NOMO-1 treated with dmso at 0.1 percent for 144 hours (cell line): ENCODE measurements at regions not wholly inside any gene's neighbourhood (a gene's known extent, or its start where the extent isn't known, plus 50 kb on each side); places are given as distances from the start of the nearest gene placed in this dataset.
"Not testable (repeated sequence)": the region's sequence is repeated elsewhere in the genome, so short reads cannot be mapped to it uniquely, and the experiment has no call there.

Experiments
- DNase-seq: peaks from one replicate; lab custom pipeline; 2025; ENCODE audit not compliant: unreplicated experiment; lab: John Stamatoyannopoulos, UW

DNA sequence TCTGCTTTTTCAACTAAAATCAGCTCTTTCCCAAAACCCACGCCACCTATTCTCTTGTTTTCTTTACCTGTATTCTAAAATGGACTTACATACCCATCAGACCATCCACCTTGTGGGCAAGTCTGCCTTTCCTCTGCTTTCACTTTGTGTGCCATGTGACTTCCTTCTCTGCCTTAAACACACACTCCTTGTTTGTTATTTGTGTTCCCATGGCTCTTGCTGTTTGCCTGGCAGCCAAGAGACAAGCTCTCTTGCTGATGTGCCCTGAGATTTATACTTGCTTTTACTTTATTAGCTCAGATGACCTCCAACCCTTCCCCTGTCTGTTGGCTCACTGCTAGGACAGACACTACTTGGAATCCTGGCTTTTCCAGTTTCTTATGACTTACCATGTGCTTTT lies 309.7 kb upstream of the LRRTM4 start:
- no peak for DNase-seq

DNA sequence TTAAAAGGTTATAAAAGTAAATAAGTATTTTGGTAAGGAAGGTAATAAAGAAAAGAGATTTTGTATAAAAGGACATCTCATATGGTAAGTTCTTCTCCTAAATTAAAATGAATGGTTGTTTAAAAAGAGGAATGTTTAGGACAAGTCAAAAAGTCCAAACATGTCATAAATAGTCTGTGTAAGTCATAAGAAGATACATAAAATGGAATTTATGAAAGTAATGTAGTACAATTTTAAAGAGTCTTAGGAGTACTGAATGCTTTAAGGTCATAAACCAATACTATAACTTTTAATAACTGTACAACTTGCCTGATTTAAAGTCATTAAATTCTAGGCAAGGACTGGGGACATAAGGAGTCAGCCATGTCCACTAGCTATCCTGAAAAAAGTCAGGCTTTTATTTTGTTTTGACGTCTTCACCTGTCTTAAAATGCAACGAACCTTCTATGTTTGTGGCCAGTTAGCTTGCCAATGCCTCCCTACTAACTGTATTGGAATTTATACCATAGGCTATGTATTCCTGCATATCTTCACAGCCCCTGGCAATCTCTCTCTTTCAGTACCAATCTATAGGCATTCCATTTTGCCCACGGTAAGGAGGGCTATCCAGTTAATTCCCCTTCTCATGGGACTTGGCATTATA lies 312.3 kb upstream of the LRRTM4 start:
- no peak for DNase-seq

DNA sequence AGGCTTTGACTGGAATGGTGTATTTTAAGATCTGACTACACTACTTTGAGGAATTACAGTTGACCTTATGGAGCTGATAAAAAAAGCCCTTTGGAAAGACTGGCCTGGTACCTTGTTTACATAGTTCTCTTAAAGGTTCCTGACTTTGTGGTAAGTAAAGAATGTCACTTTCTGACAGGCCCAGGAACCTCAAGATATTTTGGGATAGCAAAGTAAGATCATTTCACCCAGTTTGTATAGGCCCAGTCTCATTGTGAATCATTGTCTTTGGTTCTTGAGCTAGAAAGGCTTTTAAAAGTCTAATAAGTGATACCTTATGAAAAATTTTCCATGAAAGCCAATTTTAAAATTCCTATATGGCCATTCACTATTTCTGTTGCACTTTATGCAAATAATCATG lies 316.3 kb upstream of the LRRTM4 start:
- no peak for DNase-seq

DNA sequence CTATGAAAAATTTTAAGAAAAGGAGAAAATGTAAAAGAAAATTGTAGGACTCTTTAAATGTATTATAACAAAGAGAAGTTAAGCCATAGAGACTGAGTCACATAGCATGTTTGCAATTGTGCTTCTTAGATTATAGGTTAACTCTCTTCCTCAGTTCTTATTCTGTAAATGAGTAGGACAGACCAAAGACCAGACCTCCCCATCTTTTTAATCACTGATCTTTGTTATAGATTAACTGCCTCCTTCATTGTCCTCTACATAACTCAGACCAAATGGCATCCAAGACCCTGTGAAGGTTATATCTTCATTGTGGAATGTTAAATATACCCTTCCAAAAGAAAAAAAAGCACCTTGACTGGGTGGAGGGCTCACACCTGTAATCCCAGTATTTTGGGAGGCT lies 316.9 kb upstream of the LRRTM4 start:
- no peak for DNase-seq

DNA sequence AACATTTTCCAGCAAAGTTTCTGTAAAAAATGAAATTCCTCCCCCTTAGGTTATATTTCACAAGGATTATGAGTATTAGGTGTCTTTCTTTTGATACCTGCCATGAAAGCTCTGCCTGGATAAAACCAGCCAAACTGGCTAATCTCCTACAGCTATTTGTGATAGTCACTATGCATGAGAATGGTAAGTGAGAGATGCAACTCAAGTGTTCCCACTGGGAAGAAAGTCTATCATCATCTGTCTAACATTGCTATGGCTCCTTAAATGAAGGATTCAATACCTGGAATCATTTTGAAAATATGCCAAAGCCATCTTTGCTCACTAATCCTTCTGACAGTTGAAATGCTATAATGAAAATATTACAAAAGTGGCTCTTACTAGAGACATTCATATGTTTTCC lies 339.9 kb upstream of the LRRTM4 start:
- DNase-seq: no peak

DNA sequence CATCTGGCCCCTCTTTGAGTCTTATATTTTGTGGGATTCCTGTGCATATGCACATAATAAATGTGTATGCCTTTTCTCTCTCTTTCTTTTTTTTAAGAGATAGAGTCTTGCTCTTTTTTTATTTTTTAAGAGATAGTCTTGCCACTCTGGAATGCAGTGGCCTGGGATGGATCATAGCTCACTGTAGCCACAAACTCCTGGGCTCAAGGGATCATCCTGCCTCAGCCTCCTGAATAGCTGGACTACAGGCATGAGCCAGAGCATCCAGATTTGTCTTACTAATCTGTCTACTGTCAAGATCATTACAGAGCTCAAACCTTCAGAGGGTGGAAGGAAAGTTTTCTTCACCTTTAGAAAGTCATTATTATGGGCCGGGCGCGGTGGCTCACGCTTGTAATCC lies 342.2 kb upstream of the LRRTM4 start:
- no peak for DNase-seq

DNA sequence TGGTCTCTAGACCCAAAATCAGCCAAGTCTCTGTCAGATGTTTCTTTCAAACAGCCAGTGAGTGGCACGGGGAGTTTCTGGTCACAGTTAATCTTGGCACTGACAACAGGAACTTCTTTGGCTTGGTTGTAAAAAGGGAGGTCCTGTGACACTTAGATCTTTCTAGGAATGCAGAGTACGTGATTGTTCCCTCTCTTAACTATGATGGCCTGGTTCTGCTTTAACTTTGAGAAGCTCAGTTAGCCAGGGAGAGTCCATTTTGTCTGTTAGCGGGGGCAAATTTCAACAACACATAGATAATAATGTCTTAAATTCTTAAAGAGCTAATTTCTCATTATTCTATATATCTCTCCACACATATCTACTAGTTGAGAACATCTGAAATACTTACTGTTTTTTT lies 344.5 kb upstream of the LRRTM4 start:
- no peak for DNase-seq

DNA sequence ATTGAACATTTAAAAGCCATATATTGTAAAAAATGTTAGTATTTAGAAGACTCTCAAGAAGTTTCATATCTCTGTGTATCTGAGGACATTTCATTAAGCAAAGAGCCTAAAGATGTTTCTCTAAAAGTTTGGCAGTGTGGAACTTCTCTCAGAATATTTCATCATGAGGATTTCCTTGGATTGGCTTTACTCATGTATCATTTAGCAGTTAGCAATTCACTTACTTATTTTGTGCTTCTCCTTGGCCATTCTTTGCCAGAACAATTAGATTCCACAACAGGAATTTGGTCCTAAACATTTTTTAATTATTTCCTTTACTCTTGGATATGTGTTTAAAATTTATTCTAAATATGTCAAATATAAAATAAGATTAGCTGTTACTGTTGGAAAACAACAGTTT lies 345.0 kb upstream of the LRRTM4 start:
- no peak for DNase-seq

DNA sequence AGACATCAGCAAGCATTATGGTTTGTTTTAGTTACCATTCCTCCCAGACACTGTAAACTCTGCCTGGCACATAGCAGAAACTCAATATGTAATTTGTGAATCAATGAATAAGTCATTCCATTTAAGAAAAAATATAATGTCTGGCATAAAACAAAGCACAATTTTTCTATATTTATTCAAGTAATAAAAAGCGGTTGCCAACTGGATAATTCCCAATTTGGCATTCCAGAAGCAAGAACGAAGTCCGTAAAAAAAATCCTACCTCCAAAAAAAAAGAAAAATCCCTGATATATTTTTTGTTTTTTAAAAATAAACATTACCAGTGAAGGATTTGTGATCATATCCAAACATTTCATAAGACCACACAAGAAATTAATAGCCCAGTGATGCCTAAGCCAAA lies 351.3 kb upstream of the LRRTM4 start:
- no peak for DNase-seq

DNA sequence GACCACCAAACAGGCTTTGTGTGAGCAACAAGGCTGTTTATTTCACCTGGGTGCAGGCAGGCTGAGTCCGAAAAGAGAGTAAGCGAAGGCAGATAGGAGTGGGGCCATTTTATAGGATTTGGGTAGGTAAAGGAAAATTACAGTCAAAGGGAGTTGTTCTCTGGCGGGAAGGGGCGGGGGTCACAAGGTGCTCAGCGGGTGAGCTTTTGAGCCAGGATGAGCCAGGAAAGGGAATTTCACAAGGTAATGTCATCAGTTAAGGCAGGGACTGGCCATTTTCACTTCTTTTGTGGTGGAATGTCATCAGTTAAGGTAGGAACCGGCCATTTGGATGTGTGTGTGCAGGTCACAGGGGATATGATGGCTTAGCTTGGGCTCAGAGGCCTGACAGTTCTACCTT lies 378.0 kb upstream of the LRRTM4 start:
- not testable (repeated sequence) for DNase-seq

DNA sequence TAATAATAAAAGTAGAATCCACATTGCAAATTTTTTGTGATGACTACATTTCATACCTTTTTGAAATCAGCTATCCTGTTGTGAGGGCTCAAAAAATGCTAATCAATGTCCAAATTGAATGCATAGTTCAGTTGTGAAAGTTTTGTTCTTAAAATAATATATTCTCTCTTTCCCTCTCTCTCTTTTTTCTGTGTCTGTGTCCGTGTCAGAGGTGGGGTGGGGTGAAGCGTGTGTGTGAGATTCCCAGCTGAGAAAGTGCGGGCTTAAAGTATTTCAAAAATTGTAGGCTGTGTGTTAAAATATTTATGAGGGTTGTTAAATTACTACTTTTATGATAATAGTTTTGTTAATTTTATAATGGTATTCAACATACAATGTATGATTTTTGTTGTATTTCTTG lies 388.0 kb upstream of the LRRTM4 start:
- no peak for DNase-seq

DNA sequence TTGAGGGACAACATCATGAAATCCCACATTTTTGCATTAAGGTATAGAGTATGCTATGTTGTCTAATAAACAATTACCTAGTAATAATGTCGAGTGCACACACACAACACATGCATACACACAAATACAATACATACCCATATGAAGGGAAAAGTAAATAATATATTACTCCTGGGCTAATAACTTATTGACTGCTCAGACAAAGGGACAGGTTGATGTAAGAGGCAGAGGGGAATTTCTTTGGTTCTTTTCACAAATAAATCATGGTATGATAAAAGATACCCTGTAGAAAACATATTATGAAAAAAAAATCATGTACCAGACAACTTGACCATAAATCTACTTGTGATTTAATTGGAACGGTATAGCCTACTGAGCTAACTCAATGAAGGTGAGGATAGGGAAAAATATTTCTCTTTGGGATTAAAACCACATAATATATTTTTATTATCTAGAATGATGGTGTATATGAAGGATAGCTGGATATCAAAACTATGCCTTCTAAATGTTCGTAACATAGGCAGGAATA lies 398.7 kb upstream of the LRRTM4 start:
- no peak for DNase-seq

DNA sequence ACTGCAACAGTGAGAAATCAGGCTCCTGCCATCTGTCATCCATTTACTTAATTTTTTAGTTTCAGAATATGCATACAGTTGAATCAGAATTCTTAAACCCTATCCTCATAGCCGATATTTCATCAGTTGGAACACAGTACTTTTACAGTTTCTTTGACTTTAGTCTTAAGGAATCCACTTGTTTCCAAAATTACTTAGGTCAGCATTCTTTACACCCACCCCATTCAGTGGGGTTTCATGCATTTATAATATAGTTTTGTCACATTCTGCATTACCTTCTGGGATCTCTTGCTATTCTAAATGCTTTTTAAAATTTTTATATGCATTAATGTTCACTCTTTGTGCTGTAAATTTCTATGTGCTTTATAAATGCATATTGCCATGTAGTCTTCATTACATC lies 400.4 kb upstream of the LRRTM4 start:
- no peak for DNase-seq

DNA sequence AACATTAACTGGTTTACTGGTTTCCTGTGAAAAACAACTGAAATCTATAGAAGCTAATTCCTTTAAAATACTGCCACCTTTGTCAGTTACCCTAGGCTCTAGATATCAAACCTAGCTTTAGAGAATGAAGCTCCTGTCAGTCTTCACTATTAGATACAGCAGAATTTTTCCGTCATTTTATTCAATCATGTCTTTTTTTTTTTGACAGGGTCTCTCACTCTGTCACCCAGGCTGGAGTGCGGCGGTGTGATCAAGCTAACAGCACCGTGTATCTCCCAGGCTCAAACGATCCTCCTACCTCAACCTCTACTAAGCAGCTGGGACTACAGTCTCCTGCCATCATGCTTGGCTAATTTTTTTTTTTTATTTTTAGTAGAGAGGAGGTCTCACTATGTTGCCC lies 415.2 kb upstream of the LRRTM4 start:
- DNase-seq: no peak

DNA sequence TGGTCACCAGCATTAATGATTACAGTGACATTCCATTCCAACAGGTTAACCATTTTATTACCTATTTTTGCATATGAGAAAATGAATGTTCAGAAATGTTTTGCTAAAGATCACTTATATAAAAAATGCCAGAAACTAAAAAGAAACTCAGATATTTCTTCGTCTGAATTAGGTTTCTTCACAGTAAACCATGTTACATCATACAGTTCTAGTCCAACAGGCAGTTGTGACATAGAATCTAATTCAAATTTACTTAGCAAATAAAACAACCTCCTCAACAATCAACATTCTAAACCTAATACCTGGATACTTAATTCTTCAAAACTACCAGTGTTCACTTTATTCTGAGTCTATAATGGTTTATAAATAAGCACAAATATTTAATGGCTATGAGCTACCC lies 416.3 kb upstream of the LRRTM4 start:
- DNase-seq: no peak

DNA sequence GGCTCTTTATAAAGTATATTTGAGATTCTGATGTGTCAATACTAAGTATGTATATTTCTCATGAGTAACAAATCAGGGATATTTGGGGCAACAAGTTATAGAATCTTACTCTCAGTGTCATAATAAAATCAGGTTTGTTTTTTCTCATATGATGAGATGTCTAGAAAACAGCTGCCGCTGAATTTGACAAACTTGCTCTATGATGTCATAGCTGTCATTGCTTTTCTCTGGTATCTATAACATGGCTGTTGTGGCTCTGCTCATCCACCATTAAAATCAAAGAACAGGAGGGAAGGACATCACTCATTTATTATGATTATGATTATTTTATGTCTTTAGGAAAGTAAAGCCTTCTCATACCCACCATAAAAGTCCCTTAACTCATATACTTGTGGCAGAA lies 417.2 kb upstream of the LRRTM4 start:
- no peak for DNase-seq

DNA sequence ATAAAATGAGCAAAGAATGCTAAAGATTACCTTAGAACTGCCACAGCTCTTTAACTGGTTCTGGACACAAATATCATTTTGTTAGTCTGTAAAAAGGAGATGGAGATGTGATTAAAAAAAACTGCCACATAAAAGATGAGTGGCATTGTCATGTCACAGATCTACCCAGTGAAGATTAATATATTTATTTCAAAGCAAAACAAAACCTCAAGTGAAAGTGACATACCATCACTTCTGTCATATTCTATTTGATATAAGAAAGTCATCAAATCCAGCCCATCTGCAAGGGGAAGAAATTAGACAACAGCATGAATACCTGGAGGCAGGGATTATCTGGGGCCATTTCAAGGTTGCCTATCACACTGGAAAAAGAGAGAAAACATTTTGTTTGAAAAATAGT lies 417.6 kb upstream of the LRRTM4 start:
- no peak for DNase-seq

DNA sequence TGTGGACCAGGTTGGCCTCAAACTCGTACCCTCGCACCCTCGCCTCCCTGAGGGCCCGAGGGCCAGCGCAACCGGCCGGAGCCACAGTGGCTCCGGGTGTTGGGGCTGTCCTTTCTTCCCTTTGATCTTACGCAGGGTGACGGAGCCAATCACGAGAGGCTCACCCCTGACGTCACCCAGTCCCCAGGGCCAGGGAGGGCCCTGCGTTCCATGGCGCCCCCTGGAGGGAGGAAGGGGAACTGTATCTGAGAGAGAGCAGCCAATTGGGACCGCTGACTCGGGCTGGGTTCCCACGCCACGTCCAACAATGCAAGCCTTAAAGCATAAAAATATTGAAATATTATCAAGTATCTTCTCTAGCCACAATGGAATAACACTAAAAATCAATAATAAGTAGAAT lies 432.8 kb upstream of the LRRTM4 start:
- DNase-seq: no peak

DNA sequence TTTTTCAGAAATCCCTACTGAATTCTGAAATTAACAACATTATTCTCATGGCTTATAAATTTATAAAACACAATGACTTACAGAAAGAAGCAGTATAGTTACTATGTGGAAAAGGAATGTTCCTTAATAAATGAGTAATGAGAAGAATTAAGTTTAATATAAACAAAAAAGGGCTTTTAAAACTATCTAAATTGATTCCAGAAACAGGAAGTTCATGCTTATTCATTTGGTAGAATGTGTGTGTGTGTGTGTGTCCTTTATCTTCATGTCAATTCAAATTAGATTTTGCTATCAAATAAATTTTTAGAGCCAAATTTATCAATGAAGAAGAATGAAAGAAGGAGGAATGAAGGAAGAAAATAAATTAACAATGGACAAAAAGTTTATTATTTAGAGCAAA lies 440.8 kb upstream of the LRRTM4 start:
- DNase-seq: no peak

DNA sequence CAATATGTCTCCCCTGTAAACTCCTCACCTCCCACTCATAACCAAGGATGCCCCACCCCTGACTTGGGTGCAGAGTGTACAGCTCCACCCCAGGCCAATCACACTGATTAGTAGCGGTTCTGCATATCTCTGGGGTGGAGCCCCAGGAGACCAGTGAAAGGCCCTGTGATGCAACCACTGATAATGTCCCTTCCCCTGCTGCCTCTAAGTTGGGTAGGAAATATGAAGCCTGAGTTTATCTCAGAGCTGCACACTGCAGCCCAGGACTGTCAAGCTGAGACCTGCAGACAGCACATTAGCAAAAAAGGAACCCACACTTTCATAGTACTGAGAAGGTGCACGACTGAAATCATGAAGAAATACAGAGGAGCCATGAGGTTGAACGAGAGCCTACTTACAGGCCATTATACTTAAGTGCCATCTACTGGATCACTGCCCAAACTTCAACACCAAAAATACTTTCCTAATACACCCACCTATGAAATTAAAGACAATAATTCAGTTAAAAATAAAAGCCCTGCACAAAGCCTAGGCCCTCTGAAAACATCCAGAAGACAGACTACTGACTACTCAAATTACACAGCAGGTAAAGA lies 455.4 kb upstream of the LRRTM4 start:
- no peak for DNase-seq

DNA sequence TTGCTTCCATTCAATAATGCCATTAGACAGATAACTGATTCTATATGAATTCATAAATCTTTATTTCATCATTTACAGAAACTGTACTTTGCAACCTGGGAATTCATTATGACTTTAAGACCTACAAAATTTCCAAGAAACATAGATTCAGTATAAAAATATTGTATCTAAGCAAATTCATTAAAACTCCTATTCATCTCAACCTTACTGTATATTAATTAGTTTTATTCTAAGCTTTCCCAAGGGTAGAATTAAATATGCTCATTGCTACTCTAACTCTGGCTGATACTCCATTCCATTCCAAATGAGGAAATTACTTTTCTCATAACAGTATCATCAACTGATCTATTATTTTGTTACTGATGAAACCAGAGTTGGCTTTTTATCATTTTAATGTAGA lies 473.0 kb upstream of the LRRTM4 start:
- DNase-seq: no peak

DNA sequence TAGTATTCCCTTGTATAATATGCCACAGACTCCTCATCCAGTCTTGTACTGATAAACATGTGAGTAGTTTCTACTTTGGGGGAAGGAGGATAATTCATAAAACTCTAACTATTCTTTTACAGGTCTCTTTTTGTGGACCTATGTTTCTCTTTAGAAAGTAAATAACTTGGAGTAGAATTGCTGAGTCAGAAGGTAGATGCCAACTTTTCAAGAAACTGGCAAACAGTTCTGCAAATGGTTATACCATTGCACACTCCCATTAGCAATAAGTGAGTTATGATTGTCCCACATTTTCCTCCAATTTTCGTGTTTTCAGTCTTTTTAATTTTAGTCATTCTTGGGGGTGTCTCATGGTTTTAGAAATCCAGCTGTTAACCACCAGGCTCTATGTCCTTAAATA lies 477.2 kb upstream of the LRRTM4 start:
- no peak for DNase-seq

DNA sequence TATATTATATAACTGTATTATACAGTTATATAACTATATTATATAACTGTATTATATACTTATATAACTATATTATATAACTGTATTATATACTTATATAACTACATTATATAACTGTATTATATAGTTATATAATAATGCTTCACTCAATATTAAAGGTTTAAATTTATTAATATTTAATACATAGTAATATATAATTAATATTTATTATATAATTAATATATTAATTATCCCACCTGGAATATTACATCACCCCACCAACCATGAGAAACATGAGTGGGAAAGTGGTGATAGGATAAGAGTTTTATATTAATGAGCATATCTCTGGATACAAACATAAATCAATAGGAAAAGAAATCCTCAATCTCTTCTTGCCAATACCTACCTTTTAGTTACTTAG lies 487.1 kb upstream of the LRRTM4 start:
- no peak for DNase-seq
